ENCODE measurements at regions not wholly inside any gene's neighbourhood (a gene's known extent, or its start where the extent isn't known, plus 50 kb on each side); places are given as distances from the start of the nearest gene placed in this dataset.
"Not testable (repeated sequence)": the region's sequence is repeated elsewhere in the genome, so short reads cannot be mapped to it uniquely, and the experiment has no call there.

GRCh38 chr10:61818251-61818650 lies 83.2 kb upstream of the ARID5B start:
- not testable (repeated sequence) for FAIRE-seq; DNase-seq (ENCODE audit: low spot score)

DNA sequence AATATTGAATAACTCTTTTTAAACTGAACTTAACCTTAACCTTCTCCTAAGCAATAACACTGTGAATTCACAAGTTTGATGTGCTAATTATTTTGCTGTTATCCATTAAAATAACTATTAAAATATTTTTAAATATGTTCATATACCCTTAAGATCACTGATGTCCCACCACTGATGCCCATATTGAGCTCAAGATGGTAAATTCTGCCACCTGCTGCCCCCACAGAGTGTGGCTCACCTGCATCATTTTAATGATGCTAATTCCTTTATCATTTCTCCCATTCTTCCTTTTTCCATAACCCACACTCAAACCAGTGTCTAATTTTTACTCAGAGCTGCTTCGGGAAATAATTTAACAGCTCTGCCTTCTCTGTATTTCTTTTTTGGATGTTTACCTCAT lies 82.3 kb upstream of the ARID5B start:
- FAIRE-seq (no peak), DNase-seq (ENCODE audit: low spot score) (no peak)

GRCh38 chr10:61821153-61821552 lies 80.3 kb upstream of the ARID5B start:
- no peak for FAIRE-seq
- DNase-seq (ENCODE audit: low spot score) = peak; percentile 46

DNA sequence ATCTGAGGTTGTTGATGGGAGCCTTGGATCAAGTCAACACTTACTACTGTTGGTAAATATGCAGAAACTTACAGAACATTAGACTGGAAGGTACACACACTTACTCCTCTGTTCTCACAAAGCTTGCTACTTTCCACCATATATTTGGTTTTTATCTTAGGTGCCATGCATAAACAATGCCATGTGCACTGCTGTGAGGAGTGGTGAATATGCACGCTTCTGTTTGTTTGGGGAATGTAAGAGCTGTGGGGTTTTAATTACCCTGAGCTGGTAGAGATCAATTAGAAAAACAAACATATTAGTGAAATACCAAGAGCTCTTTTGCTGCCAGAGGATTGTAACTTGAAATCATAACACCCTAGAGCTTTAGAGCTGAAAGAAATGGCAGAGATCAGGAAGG lies 79.8 kb upstream of the ARID5B start:
- no peak for FAIRE-seq
- no peak for DNase-seq (ENCODE audit: low spot score)

DNA sequence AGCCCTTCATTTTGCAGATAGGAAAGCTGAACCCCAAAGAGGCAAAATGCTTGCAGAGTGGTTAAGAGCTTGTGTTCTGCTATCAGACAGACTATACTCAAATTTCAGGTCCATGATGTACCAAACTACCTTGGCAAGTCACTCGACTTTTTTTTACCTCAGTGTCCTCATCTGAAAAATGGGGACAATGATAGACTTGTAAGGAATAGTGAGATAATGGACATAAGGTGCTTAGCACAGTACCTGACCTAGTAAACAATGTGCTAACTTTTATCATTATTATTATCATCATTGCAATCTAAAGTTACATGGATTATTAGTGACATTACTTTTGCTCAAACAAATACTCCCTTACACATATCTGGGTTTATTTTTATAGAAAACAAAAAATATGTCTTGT lies 79.4 kb upstream of the ARID5B start:
- FAIRE-seq = no peak
- no peak for DNase-seq (ENCODE audit: low spot score)

DNA sequence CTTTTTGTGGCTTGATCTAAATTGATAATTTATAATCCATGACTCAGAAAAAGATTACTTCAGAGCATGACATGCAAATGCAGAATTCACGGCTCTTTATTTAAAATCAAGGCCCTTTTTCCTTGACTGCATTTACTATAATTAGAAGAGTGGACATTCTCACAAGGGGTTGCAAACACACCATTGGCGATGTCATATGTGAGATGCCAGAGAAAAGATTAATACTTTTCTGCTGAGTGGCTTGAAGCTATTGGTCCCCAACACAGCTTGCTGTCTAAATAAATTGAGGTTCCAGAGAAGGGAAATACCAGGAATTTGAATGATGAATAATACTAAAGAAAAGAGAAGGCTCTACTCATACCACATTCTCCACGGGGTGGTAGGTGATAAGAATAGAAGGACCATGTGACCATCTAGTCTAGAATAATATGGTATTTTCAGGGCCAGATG lies 78.7 kb upstream of the ARID5B start:
- no peak for DNase-seq (ENCODE audit: low spot score)
- FAIRE-seq = no peak

GRCh38 chr10:61825001-61825400 lies 76.5 kb upstream of the ARID5B start:
- DNase-seq (ENCODE audit: low spot score) (no peak), FAIRE-seq (no peak)

- DNase-seq (ENCODE audit: low spot score) = no peak
- FAIRE-seq = no peak
Observed at GRCh38 chr10:61825628-61826027, 75.9 kb upstream of the ARID5B start.

GRCh38 chr10:61828034-61828433 lies 73.5 kb upstream of the ARID5B start:
- FAIRE-seq (no peak), DNase-seq (ENCODE audit: low spot score) (no peak)

- FAIRE-seq (no peak), DNase-seq (ENCODE audit: low spot score) (no peak)
Observed at GRCh38 chr10:61828788-61829187, 72.7 kb upstream of the ARID5B start.

- no peak for DNase-seq (ENCODE audit: low spot score)
- no peak for FAIRE-seq
Observed at GRCh38 chr10:61830072-61830845, 71.2 kb upstream of the ARID5B start.

DNA sequence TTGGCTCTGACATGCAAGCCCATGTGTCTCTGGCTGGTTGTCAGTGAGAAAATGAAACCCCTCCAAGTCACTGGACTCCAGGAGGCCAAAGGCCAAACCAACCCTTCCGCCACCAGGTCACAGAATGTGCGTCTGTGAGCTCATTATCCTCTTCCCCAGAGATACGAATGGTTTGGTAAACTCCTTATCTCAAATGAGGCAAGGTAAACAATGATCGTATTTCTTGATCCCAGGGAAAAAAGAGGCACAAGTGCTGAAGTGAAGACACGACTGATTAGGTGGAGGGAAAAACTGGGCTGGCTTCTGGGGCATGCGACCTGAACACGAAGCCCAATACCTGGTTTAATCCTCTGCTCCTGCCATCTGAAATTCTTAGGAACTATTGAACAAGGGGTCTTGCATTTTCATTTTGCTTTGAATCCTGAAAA lies 70.6 kb upstream of the ARID5B start:
- FAIRE-seq = no peak
- no peak for DNase-seq (ENCODE audit: low spot score)

- no peak for FAIRE-seq
Observed at GRCh38 chr10:61832866-61833481, 68.5 kb upstream of the ARID5B start.

DNA sequence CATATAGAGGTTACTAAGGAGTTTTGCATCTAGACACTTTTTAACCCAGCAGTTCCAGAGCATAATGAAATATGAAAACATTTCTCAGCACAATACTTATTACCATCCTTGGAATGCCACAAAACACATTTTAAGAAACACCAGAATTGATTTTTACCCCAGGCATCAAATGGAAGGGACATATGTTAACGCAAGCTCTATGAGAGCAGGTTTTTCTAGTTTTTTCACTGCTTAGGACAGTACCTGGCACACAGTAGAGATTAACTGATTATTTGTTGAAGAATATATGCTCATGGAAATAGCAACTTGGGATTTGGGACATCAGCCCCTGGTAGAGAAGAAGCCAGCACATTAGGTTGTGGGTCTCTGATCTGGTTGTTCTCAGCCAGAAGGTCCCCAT lies 67.0 kb upstream of the ARID5B start:
- FAIRE-seq (no peak), DNase-seq (ENCODE audit: low spot score) (no peak)

More at GRCh38 chr10:61832866-61833481, 68.5 kb upstream of the ARID5B start:
- no peak for DNase-seq (ENCODE audit: low spot score)

DNA sequence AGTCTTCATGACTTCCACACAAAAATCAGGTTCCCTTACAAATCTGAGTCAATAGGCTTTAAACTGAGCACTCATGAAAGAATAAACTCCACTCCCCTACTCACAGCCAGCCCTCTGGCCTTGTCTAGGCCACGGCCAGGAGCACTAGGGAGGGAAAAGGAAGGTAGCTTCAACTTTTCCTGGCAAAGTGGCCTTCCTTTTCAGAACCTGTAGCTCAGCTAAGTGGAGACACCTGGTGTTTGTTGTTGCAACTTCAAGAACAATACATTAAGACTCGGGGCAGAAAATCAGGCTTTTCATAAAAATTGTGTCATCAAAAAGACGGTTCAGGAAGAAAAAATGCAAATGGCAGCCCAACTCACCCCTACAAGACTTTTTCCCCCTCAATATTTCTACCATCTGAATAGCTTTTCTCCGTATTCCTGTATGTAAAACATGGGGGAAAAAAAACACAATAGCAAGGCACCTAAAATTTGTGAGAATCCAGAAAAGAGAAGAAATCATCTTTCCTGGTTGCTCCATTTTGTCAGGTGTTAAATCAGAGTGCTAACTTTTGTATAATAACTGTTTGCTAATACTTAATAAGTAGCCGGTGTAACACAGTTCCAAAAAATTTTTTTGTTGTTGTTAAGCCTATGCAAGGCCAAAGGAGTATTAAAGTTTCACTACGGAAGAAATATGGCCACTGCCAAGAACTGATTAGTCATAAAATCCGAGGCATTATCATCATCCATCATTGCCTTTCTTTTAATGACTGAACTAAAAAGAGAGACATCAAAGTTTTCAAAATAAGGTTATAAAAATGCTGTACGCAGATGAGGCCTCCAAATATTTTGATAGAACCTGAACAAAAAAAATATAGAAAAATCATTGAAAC lies 66.2 kb upstream of the ARID5B start:
- FAIRE-seq (peak; percentile 90), DNase-seq (ENCODE audit: low spot score) (peak; percentile 68)

DNA sequence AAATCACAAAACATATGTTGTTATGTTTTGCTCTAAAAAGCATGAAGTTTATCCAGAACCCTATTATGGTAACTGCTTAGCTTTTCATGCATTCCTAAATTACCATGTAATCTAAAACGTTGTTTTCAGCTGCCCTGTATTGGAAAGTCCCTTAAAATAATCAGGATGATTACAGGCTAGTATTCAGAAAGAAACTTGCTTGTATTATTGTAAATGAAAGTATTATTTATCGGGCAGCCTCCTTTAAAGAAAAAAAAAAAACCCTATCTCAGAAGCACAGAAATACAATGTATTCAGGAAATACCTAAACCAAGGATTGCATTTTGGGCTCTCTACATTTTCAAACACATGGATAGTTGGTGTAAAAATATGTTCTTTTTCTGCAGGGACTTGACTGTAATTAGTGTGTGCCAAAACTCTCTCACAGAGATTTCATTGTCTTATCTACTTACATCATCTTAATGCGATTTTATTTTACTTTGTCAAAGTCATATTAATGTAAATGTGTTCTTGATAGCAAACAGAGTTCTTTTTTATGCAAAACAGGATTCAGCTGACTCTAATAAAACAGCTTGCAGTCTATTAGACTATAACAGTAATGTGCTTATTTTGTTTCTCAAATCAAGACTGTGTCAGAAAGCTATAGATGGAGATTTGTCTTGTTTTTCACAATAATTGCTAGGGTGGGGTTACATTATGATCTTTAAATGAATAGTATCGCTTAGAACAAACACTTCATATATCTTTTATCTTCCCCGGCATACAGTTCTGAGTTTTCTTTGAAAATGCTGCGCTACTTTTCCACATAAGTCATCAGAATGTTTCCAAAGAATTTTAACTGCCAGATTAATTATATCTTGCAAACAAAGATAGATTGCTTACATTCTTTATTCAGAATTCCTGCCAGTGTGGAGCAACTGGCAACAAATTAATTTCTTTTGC lies 65.3 kb upstream of the ARID5B start:
- DNase-seq (ENCODE audit: low spot score) (peak; percentile 40), FAIRE-seq (no peak)

- FAIRE-seq (peak; percentile 99), DNase-seq (ENCODE audit: low spot score) (peak; percentile 87)
Observed at GRCh38 chr10:61836888-61837754, 64.4 kb upstream of the ARID5B start.

- FAIRE-seq (no peak), DNase-seq (ENCODE audit: low spot score) (no peak)
Observed at GRCh38 chr10:61837755-61838171, 63.7 kb upstream of the ARID5B start.

DNA sequence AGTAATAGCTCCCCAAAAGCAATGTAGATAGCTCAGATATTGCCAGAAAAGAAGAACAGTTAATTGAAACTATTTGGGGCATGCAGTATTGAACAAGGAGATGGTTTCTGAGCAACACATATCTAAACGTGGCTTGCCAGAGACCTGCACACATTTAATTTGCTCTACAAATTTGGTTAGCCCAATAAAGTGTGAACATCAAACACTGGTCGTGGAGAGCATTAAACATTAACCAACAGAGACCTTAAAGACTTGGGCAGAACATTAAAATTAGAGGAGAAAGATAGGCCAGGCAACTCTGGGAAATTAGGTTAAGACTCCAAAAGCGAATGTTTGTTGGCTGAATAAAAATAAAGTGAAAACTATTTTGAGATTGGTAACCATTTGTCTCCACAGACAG lies 61.6 kb upstream of the ARID5B start:
- FAIRE-seq (peak; percentile 44), DNase-seq (ENCODE audit: low spot score) (no peak)

DNA sequence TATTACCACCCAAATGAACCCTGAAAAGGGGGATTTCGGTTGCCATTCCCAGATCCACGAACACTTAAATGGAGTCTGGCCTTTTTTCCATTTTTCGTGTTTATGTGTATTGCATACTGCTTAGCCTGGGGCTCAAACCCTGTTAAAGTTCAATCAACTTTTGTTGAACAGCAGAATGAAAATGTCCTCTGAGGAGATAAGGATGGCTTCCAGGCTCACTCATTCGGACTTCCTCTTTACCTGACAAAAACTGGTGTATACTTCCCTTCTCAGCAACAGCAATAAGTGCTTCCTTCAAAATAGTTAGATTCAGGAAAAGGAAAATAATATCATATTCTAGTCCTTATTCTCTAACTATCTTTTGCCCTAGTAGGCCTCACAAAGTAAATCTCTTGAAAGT lies 61.1 kb upstream of the ARID5B start:
- FAIRE-seq = no peak

More for the DNA sequence above, 61.1 kb upstream of the ARID5B start:
- no peak for DNase-seq (ENCODE audit: low spot score)

All from RCC 7860 (cell line).